Heart left ventricle (tissue), 16 donors: ENCODE measurements at regions not wholly inside any gene's neighbourhood (a gene's known extent, or its start where the extent isn't known, plus 50 kb on each side); places are given as distances from the start of the nearest gene placed in this dataset.

Experiments
- ATAC-seq, 4 donors: fragments of 200-7000 bp; cut with Tn5 transposase; one replicate each; pipeline ENCODE4 v1.9.1; 2020 to 2022; ENCODE audit warnings: moderate library complexity in 4 of 4, mild to moderate bottlenecking in 3 of 4, moderate number of reproducible peaks in 1 of 4
- DNase-seq, 5 donors: peaks; one replicate each; pipeline ENCODE4 v3.0.0-alpha.2; 2020
- H3K27ac ChIP-seq, 12 donors: fragments of 200-600 bp; sonication (generic) in 4 of 12; one replicate each; pipeline versions ENCODE4 v1.5.0 to v1.8.0; 2016 to 2022; ENCODE audit warnings: mild to moderate bottlenecking in 2 of 12
- H3K27me3 ChIP-seq, 9 donors: fragments of 200-600 bp; sonication (generic) in 2 of 9; one replicate each; pipeline versions ENCODE4 v1.5.1 to v1.8.0; 2016 to 2022; ENCODE audit warnings: mild to moderate bottlenecking in 3 of 9
- H3K36me3 ChIP-seq, 9 donors: fragments of 200-600 bp; sonication (generic) in 2 of 9; one replicate each; pipeline versions ENCODE4 v1.5.0 to v1.8.0; 2018 to 2022; ENCODE audit warnings: mild to moderate bottlenecking in 2 of 9
- H3K4me1 ChIP-seq, 12 donors: fragments of 200-600 bp; sonication (generic) in 4 of 12; one replicate each; pipeline versions ENCODE4 v1.5.0 to v1.8.0; 2016 to 2022; ENCODE audit warnings: mild to moderate bottlenecking in 3 of 12
- H3K4me3 ChIP-seq, 12 donors: fragments of 200-600 bp; sonication (generic) in 4 of 12; one replicate each; pipeline versions ENCODE4 v1.5.0 to v1.8.0; 2017 to 2022; ENCODE audit warnings: mild to moderate bottlenecking in 9 of 12, moderate library complexity in 4 of 12
- H3K9me3 ChIP-seq, 12 donors: fragments of 200-600 bp; sonication (generic) in 4 of 12; one replicate each; pipeline versions ENCODE4 v1.5.0 to v1.8.0; 2016 to 2022; ENCODE audit warnings: mild to moderate bottlenecking in 1 of 12
- CTCF ChIP-seq, 12 donors: fragments of 200-600 bp; sonication (generic) in 4 of 12; IDR thresholded peaks; one replicate each; pipeline versions ENCODE4 v1.5.0 to v1.8.0; 2018 to 2022; ENCODE audit warnings: antibody characterized with exemption in 12 of 12, mild to moderate bottlenecking in 5 of 12
- POLR2A ChIP-seq, 2 donors: fragments of 450-650 bp; IDR thresholded peaks; one replicate each; pipeline ENCODE4 v1.6.1; 2017; ENCODE audit warnings: antibody characterized with exemption in 2 of 2, mild to moderate bottlenecking in 2 of 2, moderate library complexity in 2 of 2
- WGBS, 4 donors: extraction: QIAGEN DNeasy Blood & Tissue Kit in 2 of 4; methylation state at CpG; one replicate each; pipeline versions ENCODE4 v1.1.5 to v1.1.7; 2013 to 2018; 5-methylcytosine and 5-hydroxymethylcytosine counted together
- intact Hi-C, 10 donors: fragments of 100-400 bp; cut with DNase I; formaldehyde crosslinking; loops; one replicate each; pipeline versions ENCODE4 v1.11.1 to v1.14.2; 2022
- donor health status: ischemic (EF 13 %, LVEDD 7.1; RV severe dilation, severe dysfunction).
- donor health status: healthy with polysubstance abuse.
- donor health status: DM: no; HTN: yes; CAD: no.
- donor health status: DM: no; HTN: no; CAD: no.
- donor health status: ischemic (EF 25% LVEDD 6.9; RV normal size, moderate dysfunction).
- donor health status: ischemic (EF 25% LVEDD 5.7; RV mildly dilated, moderate dysfunction).
- donor health status: healthy.
- donor health status: DM: yes; HTN: yes; CAD: no.
- donor health status: ischemic (EF 35%, LVEDD 5.7; RV mildly dilated, moderate dysfunction).
- donor health status: nonischemic (EF 11% LVEDD 7.7; RV severe dilation, severe dysfunction).
- donor health status: DM: yes; HTN: yes; CAD: no.
- donor health status: PGD.
- donor health status: ischemic (EF 29% LVEDD 5.4; RV normal size, mild dysfunction).
- donor health status: nonischemic (EF 23%, LVEDD 6.1; RV moderate dilation, normal function).

DNA sequence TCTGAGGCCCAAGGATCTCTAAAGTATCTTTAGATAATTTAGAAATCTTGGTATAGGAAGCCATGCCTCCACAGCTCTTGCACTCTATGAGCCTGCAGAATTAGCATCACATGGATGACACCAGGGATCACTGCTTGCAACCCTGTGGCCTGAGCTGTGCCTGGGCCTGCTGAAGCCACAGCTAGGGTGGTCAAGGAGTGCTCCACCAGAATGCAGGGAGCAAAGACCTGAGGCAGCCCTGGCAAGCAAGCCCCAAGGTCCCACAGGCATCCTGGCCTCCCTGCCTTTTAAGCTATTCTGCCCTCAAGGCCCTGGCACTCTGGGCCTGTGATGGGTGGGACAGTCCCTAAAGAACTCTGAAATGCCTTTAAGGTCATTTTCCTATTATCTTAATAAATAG lies 105.2 kb upstream of the NALF2 start:
- ATAC-seq (no peak), DNase-seq (no peak)
- Histone ChIP-seq H3K4me3 (no peak overlapping the region), H3K9me3 (no peaks in the 10 kb centered on the region), H3K4me1 (no peaks in the 10 kb centered on the region), H3K36me3 (no peaks in the 10 kb centered on the region), H3K27ac (no peak overlapping the region), H3K27me3 (peaks cover 0 to 12% (median 0%) of the 10 kb centered on the region in 9 donors)
- intact Hi-C loops: no loop called here
- no peak for TF ChIP-seq POLR2A (IDR thresholded peaks at IDR 0.05)
- no peak for TF ChIP-seq CTCF (IDR thresholded peaks at IDR 0.05)

GRCh38 chrX:69396916-69397315 lies 107.2 kb upstream of the NALF2 start:
- H3K9me3 ChIP-seq: no peaks in the 10 kb centered on the region
- whole genome bisulfite sequencing, 4 donors: 60 to 72% (median 62%) methylated on average over 4 of the region's 4 CpGs
- no peaks in the 10 kb centered on the region for H3K4me1 ChIP-seq
- intact Hi-C loops: no loop called here
- TF ChIP-seq CTCF (IDR thresholded peaks at IDR 0.05): no peak
- no peak for TF ChIP-seq POLR2A (IDR thresholded peaks at IDR 0.05)
- no peaks in the 10 kb centered on the region for H3K36me3 ChIP-seq
- no peak overlapping the region for H3K4me3 ChIP-seq
- DNase-seq (no peak), ATAC-seq (no peak)
- H3K27ac ChIP-seq: no peak overlapping the region
- peaks cover 0 to 22% (median 0%) of the 10 kb centered on the region in 9 donors for H3K27me3 ChIP-seq

DNA sequence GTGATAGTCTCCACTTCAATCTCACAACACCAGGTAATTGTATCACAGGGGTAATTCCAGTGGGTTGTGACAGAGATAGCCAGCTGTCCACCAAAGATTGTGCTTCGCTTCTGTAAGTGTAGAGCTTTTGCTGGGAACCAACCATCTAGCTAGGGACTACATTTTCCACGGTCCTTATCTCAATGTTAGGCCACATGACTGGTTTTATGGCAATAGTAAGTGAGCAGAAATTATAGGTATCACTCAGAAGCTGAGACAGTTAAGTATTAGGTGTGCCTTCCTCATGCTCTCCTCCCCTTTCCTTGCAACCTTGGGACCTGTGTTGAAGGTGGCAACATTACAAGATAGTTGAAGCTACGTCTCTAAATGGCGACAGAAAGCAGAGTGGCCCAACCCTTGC lies 108.8 kb upstream of the NALF2 start:
- H3K36me3 ChIP-seq: no peaks in the 10 kb centered on the region
- peaks cover 0 to 24% (median 0%) of the 10 kb centered on the region in 9 donors for H3K27me3 ChIP-seq
- H3K4me3 ChIP-seq: no peak overlapping the region
- DNase-seq (no peak), ATAC-seq (no peak)
- H3K27ac ChIP-seq: no peak overlapping the region
- H3K9me3 ChIP-seq: no peaks in the 10 kb centered on the region
- intact Hi-C loops: no loop called here
- no peak for TF ChIP-seq POLR2A (IDR thresholded peaks at IDR 0.05)
- no peak for TF ChIP-seq CTCF (IDR thresholded peaks at IDR 0.05)
- WGBS, 4 donors: 45 to 84% (median 76%) methylated on average over 4 of the region's 4 CpGs
- no peaks in the 10 kb centered on the region for H3K4me1 ChIP-seq

DNA sequence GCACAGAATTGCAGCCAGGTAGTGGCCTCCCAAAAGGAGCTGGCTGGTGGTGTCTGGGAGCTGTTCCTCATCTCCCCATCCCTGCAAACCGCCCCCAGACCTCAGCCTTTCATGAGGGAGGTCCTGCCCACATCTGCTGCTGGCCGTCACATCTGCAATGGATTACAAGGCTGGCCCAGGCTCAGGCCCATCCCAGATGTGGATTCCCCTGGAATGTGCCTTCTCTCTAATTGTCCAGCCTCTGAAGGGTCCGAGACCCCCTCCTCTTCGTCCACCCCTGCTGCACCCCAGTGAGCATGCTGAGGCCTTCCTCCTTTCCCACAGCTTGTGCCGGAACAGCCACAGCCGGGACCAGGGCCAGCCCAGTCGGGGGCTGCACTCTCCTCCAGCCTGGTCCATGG lies 115.0 kb upstream of the NALF2 start:
- no peak for DNase-seq
- H3K4me1 ChIP-seq: peaks cover 0 to 4% (median 0%) of the 10 kb centered on the region in 12 donors
- H3K9me3 ChIP-seq: no peaks in the 10 kb centered on the region
- intact Hi-C loops: loop anchor here in 9 of 10 donors (5.0 to 10.0 kb wide), 11 partner anchors 84 to 567 kb away; partner anchors contain the start of gene EFNB1 (in 4 of the 9)
- no peak for TF ChIP-seq CTCF (IDR thresholded peaks at IDR 0.05)
- no peak for TF ChIP-seq POLR2A (IDR thresholded peaks at IDR 0.05)
- no peak overlapping the region for H3K27ac ChIP-seq
- no peak for ATAC-seq
- H3K4me3 ChIP-seq: no peak overlapping the region
- peaks cover 0 to 30% (median 0%) of the 10 kb centered on the region in 9 donors for H3K27me3 ChIP-seq
- H3K36me3 ChIP-seq: no peaks in the 10 kb centered on the region
- 37 to 70% (median 61%) methylated on average over 5 to 7 of the region's 7 CpGs for WGBS, 4 donors
